ENCODE measurements at regions not wholly inside any gene's neighbourhood (a gene's known extent, or its start where the extent isn't known, plus 50 kb on each side); places are given as distances from the start of the nearest gene placed in this dataset.
"Not testable (repeated sequence)": the region's sequence is repeated elsewhere in the genome, so short reads cannot be mapped to it uniquely, and the experiment has no call there.

DNA sequence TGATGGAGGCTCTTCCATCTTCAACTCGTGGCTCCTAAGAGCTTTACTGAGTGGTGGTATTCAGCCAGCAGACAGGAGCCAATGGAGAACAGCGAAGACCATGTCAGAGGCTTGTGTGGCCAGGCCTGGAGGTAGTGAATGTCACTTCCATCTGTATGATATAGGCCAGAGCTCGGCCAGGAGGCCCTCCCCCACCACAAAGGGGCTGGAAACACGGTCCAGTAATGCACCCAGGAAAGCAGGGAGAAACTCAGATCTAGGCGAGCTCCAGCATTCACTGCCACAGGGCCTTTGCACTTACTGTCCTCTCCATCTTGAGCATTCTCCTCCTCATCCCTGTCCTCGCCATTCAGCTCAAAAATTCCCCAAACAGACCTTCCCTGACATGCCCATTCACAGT, 555.3 kb upstream of the C16orf82 start:
- no peak for DNase-seq

DNA sequence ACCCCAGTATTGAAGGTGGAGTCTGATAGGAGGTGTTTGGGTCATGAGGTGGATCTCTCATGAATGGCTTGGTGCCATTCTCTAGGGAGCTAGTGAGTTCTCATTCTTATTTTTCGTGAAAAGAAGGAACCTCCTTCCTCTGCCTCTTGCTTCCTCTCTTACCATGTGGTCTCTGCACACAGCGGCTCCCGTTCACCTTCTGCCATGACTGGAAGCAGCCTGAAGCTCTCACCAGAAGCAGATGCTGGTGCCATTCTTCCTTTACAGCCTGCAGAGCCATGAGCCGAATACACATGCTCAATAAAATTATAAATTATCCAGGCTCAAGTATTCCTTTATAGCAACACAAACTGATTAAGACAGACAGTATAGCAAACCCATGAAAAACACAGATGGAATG, 545.1 kb upstream of the C16orf82 start:
- no peak for DNase-seq

DNA sequence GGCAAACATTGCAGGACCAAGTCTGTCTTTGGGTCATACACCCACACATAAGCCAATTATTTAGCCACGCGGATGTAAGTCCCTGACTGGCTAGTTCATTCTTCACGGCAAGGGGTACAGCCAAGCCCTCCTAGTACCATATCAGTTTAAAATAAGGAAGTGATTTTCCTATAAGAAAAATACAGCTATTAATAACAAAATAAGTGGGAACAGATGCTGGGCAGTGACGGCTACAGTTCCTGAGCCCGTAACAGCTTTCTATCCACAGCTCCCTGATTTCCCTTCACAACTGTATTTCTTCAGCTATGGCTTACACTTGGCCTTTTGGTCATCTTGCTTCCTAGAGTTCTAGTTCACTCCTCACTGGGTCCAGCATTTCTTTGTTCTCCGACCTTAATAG, 542.4 kb upstream of the C16orf82 start:
- no peak for DNase-seq

DNA sequence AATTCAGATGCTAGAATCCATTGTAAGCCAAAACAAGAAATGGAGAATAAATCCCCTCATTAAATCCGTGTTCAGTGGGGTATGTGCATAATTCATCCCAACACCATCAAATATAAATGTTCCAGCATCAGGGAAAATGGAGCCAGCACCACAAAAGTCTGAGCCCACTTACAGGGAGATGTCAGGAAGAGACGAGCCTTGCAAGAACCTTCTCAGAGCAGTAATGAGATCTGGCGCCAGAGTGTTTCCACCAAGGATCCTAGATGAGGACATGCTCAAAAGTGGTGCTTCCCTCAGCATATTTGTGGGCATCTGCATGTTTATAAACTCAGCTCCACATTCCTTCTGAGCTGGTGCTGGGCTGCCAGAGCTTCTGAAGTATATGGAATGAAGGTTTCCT, 541.9 kb upstream of the C16orf82 start:
- no peak for DNase-seq

DNA sequence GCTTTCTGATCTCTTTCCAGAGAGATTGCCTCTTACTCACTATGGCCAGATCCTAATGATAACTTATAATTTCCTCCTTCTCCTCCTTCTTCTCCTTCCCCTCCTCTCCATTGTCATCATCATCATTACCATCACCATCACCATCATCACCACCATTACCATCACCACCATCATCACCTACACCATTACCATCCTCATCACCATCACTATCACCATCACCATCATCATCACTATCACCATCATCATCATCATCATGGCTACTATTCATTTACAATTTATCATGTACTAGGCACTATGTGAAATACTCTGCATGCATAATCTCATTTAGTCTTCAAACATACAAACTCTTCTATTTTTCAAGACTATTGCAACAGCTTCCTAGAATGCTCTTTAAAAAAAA, 540.9 kb upstream of the C16orf82 start:
- no peak for DNase-seq

DNA sequence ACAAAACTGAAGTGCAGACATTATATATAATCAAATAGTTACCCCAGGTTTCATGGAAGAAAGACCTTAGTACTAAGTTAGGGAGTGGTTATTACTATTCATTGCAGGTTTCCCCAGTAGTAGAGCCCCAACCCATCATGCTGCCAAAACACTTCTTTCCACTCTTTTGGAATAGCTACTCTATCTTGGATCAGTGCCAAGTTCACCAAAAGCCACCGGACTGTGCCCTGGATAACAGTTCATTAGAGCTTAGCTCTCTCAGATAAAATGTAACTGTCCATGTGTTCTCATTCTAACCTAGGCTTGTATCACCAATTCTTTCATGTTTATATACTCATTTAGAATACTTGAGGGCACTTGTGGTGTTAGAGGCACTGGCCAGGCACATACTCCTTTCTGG, 540.1 kb upstream of the C16orf82 start:
- DNase-seq: no peak

DNA sequence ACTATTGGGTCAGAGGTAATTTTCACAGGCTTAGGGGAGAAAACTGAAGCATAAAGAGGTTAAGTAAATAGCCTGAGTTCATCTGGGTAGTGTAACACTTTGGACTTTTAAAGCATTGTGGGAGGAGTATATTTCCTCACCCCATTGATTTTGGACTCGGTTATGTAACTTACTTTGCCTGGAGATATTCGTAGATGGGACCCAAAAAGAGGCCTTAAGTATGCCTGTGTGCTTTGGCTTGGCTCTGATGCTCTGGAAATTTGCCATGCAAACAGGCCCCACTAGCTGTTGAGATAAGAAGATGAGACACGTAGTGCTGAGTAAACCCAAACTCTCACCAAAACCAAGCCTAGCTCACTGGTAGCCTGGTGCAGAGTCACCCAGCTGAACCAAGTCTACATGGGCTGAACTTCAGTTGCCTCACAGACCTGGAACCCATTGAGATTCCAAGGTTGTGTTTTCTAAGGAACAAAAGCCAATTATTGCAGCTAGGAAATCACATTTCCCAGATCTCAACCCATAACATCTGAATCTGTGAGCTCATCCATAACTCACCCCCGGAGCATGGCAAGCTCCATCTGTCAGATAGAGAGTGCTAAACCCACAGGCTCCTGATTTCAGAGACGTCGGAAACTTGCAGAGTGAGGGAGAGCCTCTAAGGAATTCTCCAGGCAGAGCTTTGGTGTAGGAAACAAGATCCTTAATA, 536.0 kb upstream of the C16orf82 start:
- DNase-seq: no peak

DNA sequence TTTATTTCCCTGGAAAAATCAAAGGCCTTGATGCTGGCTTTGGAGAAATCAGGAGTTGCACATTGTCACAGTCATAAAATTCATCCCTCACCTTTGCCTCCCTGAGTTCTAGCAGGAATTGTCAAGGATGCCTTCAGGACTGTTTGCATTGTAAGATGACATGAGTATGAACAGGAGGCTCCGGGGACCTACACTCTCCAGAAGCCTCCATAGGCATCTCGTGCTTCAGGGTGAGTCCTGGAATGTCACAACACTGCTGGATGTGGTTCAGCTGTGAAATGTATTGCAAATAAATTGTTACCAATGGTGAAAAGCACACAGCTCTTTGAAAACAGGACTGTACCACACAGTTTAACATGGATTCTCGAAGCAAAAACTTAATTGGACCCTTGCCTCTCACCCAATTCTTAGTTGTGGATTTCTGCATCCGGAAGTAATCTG, 535.4 kb upstream of the C16orf82 start:
- DNase-seq: no peak

DNA sequence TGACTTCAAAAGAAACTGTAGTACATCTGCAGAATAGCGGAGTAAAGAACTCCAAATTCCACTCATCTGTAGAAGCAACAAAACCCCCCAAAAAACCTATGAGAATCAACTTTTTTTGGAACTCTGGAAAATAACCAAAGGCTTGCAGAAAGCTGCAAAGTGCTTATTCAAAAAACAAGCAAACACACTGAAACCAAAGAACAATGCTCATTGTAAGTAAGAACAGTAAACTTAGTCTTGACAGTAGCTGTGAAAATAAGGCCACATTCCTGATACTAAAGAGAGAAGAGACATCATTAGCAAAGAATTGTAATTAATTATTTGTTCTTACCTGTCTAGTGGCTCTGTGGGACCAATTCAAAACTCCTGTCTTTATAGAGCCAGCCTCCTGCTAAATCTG, 534.3 kb upstream of the C16orf82 start:
- DNase-seq: no peak

DNA sequence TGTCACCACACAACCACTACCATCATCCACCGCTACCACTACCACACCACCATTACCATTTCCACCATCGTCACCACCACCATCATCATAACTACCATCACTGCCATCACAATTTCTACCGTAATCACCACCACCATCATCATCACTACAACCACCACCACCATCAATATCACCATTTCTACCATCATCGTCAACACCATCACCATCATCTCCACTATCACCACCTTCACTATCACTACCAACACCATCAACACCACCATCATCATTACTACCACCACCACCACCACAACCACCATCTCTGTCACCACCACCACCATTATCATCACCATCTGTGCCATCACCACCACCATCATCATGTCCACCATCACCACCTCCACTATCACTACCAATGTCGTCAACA, 524.5 kb upstream of the C16orf82 start:
- no peak for DNase-seq

DNA sequence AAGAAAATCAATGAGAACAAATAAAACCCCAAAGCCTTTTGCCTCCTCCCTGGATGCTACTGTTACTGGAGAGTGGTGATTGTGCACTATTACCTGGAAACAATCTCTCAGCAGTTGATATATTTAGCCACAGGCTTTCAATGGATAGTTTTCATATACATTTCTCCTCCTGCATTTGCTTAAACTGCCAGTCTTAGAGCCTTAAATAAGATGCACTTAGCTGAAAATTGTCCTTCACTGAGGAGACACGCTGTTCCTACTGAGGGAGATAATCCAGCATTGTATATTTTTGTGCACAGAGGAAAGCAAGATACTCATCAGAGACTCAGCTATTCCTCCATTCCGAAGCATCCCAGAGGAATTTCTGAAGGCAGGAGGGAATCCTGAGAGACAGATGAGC, 520.2 kb upstream of the C16orf82 start:
- DNase-seq: no peak

DNA sequence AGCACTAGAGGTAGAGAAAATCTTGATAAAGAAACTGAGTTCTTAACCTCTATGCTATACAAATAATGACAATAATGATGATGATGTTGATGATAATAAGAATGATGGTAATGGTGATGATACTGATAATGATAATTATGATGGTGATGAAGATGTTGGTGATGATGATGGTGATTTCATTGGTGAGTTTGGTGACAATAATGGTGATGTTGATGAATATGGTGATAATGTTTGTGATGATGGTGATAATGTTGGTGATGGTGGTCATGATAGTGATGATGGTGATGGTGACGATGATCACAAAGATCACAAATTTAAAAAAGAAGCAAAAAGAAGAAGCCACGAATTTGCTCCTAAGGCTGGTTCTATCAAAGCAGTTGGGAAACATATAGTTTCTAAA, 519.0 kb upstream of the C16orf82 start:
- DNase-seq: no peak

DNA sequence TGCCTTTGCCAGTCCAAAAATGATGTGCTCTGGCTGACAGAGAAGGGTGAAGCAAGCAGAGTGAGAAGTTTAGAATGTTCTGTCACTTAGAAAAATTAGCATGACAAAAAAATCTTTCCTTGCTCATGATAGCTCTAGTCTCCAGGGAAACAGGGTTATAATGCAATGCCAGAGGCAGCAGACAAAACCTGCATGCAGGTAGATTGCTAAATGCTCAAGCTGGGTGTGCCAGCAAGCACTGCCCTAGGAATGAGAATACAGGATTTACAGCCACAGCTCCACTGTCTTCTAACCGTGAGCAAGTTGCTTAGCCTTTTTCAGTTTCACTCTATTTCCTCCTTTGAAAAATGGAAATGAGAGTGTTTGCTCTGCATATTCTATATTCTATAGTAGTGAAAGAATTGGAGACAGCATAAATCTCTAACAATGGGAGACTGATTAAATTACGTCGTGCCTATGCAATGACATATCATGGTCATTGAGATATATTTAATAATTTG, 516.6 kb upstream of the C16orf82 start:
- DNase-seq: no peak

DNA sequence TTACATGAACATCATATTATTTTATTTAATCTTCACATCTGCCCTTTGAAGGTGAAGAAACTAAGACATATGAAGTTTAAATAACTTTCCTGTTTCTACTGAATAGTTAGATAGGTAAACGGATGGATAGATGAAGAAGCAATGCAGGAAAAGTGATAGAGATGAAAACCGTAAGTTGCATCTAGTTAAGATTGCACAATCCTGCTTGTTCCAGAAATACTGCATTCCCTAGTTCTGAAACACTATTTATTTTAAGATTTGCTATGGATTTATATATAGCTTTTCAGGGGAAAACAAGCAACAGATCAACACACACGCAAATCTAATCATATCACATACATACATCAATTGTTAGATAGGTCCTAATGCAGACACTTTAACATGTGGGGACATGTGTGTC, 512.7 kb upstream of the C16orf82 start:
- no peak for DNase-seq

DNA sequence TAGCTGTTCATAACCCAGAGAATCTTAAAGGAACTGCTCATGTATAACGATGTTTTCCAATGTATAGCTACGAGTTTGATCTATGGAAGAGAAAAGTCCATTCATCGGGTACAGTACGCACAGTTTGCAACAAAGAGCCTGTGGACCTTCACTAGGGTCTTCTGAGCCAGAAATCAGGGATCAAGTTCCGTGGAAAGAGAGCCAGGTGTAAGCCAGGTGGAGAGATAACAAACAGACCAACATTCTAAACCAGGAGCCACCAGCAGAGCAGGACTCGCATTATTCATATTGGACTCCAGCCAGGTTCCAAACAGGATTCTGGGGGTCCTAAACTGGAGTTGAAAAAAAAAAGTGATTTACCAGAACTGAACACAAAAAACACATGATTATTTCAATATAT, 505.4 kb upstream of the C16orf82 start:
- DNase-seq: no peak

DNA sequence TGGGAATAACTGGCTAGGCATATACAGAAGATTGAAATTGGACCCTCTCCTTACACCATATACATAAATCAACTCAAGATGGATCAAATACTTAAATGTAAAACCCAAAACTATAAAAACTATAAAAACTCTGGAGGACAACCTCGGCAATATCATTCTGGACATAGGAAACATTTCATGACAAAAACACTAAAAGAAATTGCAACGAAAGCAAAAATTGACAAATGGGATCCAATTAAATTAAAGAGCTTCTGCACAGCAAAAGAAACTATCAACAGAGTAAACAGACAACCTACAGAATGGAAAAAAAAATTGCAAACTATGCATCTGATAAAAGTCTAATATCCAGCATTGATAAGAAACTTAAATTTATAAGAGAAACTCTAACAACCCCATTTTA, 503.7 kb upstream of the C16orf82 start:
- DNase-seq: no peak

DNA sequence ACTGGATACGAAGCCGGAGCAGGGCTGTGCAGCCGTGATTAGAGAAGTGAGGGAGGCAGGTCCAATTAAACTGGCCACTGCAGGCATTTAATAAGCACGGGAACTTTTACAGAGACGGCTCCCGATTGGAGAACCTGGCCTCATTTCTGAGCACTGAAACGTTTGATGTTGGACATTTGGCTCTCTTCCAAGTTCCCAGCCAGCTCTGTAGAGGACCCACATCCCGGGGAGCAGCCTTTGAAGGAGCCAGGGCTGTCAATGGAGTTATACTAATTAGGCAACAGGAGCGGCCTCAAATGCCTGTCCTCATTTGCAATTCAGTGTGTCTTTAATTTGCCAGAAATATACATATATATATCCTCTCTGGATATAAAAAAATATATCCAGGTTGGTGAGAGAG, 499.4 kb upstream of the C16orf82 start:
- no peak for DNase-seq

DNA sequence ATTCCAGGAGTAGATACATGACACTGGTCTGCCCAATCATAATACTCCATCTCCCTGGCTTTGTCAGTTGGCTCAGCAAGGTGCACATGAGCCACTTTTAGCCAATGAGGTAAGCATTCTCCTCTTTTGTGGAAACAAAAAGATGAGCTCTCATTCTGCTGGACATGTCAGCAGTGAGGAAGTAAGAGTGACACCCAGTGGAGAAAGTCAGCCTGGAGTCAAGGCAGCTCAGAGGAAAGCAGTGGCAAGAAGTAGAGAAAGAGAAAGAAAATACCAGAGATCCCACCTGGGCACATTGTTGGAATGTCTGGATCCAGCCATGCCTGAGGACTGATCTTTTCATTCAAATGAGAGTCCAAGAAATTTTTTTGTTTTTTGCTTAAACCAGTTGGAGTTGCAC, 496.9 kb upstream of the C16orf82 start:
- DNase-seq: no peak

DNA sequence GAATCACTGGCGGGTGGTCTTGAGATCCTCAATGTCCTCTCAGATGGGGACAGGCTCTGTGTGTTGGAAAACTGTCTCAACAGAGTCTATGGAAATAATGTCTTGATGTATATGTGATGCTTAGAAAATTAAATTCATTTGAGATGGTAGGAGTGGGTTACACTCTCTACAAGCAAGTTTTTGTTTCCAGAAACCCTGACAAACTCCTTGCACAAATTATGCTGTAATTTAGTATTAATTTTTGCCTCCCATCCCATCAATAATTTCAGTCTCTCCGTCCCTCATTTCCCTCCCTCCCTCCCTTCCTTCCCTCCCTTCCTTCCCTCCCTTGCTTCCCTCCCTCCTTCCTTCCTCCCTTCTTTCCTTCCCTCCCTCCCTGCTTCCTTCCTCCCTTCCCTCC, 488.0 kb upstream of the C16orf82 start:
- no peak for DNase-seq

DNA sequence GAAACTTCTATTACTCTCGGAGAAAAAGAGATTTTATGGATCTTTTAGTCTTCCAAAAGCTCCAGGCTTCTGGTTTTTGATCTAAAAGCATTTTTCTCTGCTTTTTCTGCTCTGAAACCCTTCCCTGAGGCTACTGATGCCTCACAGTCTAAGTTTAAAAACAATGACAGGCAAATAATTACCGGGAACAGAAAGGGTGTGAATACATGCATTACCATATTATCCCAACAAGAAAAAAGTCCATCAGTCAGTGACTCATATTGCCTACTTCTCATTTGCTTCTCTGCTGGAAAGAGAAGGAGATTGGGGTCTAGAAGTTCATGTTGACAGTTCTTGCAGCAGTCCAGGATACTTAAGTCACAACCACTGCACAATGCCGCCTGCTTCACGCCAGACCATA, 482.9 kb upstream of the C16orf82 start:
- DNase-seq: no peak

DNA sequence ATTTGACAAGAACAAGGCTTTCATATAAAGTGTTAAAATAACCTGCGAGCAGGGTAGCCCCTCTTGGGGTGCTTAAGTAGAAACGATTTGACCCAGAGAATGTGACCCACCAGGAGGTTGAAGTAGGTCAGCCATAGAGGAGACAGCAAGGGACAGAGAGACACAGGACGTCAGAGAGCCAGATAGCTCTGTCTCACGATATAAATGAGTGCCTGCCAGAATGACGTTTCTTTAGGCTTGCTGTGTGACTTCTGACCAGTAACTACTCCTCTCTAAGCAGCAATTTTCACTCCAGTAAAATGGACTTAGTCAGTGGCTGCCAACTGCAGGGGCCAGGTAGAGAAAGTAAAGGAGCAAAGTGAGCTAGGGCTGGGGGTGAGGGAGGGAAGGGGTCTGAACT, 473.0 kb upstream of the C16orf82 start:
- no peak for DNase-seq

DNA sequence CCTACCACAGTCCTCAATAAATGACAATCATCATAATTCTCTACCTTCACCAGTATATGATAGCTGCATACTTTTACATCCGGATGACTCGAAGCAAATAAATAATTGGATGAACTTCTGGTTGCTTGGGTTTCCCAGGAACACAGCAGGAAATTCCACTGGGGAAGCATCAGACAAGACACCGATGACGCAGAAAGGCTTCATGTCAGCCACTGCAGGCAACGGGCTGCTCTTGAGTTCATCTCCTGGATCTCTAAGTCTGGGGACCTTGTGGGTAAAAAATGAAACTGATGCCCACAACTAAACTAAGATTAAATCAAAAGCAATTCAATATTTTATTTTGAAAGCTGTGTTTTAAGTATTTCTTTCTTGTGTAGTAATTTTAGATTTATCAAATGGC, 472.1 kb upstream of the C16orf82 start:
- no peak for DNase-seq

DNA sequence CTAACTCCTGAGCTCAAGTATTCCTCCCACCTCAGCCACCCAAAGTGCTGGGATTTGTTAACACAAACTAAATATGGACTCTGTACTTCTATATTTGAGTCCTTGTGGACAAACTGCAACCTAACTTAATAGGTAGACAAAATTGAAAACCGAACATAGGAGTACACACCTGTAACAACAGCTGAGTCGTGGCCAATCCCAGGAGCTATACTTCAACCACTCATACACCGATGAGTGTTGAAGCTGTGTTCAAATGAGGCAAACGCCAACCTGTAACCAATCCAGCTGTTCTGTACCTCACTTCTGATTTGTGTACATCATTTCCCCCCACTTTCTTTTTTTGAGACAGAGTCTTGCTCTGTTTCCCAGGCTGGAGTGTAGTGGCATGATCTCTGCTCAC, 471.5 kb upstream of the C16orf82 start:
- no peak for DNase-seq

DNA sequence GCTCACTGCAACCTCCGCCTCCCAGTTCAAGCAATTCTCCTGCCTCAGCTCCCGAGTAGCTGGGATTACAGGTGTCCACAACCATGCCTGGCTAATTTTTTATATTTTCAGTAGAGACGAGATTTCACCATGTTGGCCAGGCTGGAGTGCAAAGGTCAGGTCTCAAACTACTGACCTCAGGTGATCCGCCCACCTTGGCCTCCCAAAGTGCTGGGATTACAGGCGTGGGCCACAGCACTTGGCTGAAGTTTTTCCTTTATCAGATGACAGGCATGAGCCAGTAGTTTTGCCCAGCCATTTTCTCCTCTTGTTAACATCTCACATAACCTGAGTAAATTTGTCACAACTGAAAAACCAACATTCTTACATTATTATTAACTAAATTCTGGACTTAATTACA, 470.7 kb upstream of the C16orf82 start:
- not testable (repeated sequence) for DNase-seq

DNA sequence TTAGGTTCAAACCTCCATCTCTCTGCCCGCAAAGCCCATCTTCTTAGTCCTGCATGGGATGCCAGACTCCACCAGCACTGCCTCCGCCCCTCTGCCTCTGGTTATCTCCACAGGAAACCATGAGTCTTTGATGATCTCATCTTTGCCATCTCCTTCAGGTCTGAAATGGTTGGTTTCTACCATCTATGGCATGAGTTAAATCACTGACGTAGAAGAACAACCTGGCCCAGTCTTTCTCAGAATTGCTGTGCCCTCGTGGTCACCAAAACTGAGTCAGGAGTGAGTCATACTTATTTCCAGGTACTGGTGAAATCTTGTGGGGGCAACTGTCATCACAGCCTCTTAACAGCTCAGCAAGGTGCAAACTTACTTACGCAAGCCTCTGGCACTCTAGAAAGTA, 468.7 kb upstream of the C16orf82 start:
- DNase-seq: peak; percentile 4

Data from activated effector memory CD4-positive, alpha-beta T cell treated with Interleukin-2 at 50 U/mL for 16 hours (primary cell).